Midbrain (tissue), 1 donor: ENCODE measurements at regions not wholly inside any gene's neighbourhood (a gene's known extent, or its start where the extent isn't known, plus 50 kb on each side); places are given as distances from the start of the nearest gene placed in this dataset.

ENCODE experiments used
- DNase-seq: peaks from one replicate; lab custom pipeline; 2025; lab: John Stamatoyannopoulos, UW

DNA sequence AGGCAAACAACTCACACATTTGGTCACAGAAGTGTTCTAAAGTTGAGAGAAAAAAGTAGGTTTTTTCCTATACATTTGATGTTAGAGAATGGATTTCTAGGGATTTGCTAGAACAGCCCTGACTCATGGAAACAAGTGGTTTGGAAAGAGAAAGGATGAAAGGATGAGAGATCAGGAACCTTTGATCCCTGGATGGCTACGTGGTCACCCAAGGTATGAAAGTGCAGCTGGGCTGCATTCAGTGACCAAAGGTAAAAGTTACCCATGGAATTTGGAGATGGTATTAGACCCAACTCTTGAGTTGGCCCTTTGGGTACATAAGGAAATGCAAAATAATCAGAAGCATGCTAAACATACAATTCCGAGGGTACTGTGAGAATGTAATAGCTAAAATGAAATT lies 61.3 kb upstream of the SPIN1 start:
- DNase-seq: no peak

DNA sequence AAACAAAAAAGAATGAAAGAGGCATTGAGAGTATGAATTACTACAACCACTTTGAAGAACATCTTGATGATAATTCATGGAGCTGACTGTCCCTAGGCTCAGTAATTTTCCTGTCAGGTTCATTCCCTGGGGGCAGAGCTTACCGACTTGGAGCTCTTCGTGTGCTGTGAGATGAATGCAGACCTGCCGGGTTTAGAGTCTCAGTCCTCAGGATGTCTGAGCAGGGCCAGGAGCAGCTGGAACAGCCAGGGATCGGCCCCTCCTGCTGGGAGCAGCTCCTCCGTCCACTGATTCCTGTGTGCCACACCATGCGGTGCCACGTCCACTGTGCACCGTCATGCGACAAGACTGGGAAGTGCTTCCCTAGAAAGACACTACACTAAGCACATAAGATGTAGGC lies 62.2 kb upstream of the SPIN1 start:
- DNase-seq: no peak

DNA sequence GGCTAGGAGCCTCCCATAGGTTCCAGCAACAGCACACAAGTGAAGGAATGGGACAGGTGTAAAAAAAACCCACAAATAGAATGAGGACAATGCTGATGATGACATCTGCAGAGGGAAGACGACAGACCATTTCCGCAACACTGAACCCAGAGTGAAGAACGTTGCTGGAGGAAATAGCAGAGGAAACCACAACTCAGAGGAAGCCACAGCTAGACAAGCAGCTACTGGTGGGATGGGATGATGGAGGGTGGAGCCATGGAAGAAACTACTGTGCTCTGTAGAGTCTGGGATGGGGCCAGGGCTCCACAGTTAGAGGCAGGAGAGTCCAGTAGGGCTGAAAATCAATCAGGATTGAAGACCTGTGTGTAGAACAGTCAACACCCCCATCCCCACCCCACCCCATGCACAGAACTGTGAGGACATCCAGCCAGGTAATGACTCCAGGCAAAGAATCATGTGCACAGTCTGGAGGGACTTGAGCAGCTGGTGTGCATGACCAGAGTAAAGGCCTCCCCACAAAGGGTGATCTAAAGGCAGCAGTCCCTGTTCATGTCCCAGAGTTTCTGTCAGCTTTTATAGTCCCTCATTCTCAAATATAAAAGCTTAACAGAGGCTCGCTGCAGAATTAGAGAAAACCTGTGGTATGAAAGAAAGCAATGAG lies 65.2 kb upstream of the SPIN1 start:
- no peak for DNase-seq

DNA sequence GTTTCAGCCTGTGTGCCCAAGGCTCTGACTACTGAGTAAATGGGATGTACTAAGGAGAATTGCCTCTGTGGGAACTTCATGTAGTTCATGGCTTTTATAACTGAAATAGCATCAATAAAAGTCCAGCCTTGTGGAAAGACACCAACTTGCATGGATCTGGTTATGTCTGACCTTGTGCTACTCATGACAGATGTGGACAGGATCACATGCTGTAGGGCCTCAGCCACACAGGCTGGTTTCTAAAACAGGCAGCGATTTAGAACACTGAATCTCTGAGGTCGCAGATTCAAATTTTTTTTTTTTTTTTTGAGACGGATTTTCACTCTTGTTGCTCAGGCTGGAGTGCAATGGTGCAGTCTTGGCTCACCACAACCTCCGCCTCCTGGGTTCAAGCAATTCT lies 66.5 kb upstream of the SPIN1 start:
- no peak for DNase-seq

DNA sequence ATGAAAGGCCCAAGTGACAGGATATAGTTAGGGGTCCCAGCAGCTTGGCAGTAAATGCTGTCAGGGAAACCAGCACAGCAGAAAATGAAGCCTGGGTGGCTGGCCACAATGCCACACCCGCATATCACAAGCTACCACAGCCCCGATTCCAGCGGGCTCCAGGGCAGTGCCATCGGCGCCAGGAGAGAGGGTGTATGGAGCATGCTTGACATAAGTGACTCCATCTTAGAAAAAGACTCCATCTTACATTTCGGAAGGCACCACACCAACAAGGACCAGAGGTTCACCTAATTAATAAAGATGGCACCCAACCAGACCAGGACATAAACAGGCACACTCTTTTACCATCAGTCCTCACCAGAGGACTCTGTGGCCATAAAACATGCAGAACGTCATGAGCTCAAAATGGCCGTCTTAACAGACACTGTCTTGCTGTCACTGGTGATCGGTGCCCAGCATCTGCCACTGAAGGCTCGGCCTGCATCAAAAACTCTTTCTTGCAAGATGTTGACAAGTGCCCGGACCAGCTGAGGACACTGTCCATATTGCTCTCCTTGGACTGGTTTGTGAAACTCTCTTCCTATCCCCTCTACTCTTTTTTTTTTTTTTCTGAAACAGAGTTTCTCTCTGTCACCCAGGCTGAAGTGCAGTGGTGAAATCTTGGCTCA lies 67.4 kb upstream of the SPIN1 start:
- DNase-seq: no peak

DNA sequence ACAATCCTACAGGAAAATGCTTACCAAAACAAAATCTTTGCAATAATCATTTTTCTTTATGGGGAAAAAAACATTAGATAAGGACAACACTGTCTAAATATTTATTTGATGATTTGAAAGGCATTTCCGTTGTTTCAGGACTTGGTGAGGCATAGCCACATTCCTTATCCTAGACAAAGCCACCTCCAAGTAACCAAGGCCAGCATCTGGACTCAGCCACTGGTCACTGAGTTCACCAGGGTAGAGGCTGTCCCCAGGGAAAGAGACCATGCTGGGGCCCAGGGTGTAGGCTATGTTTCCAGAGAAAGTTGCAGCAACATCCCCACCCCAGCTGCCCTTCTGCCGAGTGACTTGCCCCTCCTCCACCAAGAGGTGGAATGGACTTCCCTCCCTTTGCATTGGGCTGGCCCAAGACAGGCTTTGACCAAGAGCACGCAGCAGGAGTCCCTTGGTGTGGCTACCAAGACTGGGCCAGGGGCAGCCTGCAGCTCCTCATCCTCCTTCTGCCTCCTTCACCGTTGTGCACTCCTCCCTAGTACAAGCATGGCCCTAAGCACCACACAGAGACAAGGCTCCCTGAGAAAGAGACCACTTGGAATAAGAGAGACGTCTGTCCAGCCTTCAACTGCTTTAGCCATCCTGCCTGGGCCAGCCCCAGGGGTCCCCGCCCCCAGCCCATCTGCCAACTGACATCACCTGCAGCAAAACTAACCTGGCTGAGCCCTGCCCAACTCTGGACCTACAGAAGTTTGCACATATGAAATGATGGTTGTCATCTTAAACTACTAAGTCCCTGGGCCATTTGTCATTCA lies 68.1 kb upstream of the SPIN1 start:
- DNase-seq: no peak

DNA sequence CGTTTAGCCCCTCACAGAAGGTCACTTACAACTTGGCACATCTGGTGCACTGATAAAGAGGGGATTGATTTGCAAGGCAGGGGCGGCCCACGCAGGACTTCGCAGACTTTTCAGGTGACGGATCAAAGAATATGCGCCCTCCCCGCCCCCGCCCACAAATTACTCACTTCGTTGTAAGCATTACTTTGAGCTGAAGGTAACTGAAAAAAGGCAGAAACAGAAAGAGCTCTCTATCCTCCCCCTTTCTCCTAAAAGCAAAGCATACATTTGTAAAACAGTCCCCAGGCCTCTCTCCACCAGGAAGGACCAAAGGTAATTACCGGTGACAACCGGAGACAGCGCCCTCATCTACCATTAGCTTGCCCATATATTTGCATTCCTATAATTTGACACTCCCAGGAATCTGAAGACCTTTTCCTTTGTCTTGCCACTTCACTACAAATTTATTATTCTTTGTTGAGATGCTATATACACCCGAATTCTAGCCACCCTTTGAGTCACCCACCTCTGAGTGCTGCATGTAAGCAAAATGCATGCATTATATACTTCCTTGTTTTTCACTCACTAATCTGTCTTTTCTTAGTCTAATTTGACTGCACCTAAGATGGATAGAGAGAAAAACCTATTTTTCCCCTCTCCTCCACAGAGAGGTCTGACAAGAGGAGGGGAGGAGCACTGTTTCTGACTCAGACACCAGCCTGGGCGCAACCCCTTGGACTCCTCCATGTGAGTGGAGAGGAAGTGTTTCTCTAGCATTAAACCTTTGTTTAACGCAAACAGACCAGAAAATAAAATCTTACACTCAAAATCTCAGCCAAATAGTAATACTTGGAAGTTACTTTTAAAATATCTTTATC lies 74.7 kb upstream of the SPIN1 start:
- DNase-seq: no peak

DNA sequence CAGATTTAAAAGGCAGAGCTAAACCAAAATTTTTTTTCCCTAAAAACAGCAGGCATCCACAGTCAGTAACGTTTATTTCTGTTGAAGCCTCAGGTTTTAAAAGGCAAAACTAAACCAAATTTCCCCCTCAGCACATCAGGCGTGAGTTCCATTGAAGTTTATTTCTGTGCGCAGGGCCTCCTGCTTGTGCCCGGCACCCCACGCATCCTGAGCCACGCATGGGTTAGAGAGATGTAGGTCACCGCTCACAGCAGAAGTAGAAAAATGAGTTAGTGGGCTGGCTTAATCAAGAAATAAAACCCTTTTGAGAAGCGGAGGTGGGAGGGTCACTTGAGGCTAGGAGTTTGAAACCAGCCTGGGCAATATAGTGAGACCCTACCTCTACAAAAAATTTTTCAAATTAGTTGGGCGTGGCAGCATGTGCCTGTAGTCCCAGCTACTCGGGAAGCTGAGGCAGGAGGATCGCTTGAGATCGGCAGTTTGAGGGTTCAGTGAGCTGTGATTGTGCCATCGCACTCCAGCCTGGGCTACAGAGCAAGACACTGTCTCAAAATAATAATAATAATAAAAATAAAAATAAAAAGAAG lies 75.6 kb upstream of the SPIN1 start:
- DNase-seq: no peak

DNA sequence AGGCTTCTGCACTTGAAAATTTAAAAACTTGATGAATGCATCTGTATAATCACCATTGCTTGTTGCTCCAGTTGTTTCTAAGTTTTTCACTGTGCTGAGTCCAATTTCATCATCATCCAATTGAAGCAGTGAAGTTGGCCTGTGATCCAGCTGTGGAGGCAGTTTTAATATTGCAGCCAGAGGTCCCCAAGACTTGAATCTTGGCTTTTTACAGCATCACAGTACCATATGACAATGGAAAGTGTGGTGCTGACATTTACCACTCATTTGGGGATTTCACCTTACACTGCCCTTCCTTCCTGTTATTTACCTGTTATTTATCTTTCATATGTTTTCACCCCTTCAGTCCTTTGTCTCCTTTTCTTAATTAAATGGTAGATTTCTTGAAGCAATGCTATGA lies 76.2 kb upstream of the SPIN1 start:
- no peak for DNase-seq

DNA sequence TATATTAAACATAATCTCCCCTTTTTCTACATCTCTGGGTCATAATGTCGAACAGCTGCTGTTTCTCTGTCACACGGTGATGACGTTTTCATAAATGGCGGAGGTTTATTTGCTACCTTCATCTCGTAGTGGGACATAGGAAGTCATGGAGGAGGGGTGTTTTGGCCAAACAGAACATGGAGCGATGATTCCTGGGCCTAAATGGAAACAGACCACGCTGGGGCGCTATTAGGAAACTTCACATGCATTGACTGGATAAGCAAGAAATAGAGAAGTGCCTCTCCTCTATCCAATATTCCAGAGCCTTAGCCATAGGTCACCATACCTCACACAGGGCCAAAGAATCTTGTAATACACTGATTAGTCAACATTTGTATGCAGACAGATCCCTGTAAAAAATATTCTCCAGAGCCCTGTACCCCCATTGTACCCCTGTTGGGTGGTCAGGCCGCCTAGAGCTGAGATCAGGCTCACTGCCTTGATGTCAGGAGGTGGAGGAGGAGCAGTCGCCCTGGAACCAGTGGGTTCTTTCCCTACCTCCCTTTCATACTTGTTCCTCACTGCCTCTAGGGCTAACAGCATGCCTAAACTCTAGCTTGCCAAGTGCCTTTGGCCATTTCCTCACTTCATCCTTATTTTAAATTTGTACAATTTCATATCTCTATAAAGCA lies 77.8 kb upstream of the SPIN1 start:
- DNase-seq: no peak

DNA sequence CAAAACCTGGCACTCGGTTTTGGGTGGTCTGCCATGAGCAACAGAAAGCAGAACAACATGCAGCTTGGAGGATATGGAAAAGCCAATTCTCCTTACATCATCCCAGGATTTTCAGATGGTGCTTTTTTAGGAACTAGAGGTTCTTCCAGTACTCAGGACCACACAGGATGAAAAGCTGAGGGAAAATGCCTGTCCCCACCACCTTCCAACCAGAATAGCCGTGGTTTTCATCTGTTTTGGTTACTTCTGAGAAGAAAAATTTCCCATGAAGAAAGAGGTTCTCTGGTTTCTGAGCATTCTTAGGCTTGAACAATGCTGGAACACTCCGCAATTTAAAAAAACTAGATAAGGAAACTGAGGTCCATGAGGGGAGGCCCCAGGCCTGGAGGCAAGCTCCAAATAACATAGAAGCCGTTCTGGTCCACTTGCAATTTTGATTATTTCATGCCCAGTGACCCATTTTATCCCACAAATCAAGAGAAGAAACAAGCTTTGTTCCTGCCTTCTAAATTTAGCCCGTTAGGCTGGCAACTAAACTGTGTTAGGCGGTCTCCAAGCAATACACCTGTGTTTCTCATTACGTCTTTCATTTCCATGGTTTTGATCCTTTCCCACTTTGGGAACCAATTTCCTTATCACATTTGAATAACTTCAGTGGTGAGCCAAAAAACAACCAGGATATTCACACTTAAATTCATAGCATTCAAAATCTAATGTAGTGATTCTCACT lies 79.2 kb upstream of the SPIN1 start:
- DNase-seq: no peak

DNA sequence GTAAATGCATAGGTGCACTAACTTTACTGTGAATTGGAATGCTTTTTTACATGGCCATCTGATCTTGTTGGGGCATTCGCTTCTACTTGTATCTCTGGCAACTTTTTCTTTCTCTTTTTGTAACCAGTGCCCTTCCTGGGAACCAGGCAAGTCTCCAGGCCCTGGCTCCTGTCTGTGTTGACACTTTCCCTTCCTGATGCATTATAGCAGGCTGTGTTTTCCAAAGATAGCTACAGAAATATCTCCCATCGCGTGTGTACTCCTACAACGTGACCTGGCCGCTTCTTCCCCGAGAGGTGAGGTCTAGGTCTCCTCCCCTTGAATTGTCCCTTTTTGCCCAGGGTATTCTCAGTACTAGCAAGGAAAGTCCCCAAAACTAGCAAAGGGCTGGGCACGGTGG lies 81.1 kb upstream of the SPIN1 start:
- DNase-seq: no peak

DNA sequence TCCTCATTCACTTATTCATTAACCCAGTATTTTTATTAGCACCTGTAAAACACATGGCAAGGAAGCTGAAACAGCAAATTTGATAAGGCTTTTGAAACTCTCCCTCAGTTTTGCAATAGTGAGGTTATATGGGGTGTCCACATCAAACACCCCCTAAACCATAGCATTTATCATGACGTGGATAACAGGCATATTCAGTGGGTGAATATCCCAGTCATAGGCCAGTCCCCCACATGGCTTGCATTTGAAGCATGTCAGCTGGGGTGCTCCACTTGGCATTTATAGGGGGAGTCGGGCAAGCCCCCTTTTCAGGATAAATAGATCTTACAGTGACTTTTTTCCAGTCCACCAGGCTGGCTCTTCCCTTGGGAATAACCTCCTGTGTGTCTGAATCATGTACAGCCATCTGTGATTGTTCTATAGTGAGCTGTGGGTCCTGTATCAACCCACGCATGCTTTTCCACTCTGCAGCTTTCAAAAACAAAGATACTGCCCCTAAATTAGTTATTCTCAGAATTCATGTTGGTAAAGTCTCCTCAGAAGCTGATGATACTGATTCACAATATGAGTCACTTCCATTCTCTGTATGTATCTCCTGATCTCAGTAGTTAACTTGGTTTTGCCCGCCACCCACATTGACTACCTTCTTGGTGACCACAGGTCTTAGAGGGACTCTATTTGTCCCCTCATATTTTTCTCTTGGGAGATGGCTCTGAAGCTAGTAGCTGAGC lies 84.4 kb upstream of the SPIN1 start:
- no peak for DNase-seq

DNA sequence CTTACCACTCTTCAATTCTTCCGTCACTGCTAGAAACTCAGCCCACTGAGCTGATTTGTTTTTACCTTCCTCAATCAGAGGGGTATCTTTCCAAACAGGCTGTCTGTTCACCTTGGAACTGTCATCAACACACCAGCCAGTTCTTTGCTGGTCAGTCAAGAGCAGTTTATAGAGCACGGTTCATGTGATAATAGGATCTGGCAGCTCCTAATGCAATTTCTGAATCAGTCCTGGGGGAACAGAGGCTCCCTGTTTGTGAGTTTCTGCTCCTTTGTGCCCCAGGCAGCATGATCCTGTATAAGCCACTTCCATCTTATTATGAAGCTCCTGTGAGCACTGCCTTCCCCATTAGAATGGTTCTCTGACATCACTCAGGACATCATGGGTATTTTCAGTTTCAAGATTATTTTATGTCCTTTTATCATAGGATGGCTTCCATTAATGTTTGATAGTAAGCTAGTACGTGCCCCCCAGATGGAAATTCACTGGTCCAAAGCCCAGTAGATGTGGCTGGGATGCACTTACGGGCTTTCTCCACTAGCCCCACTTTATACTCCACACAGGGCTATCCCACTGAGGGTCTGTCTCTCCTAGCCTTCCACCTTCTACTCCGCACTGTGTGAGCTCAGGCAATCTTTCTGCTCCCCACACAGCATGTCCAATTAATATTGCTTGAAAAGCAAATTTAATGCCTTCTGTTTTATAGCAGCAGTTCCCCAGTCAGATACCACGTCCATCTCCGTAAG lies 85.5 kb upstream of the SPIN1 start:
- DNase-seq: no peak

DNA sequence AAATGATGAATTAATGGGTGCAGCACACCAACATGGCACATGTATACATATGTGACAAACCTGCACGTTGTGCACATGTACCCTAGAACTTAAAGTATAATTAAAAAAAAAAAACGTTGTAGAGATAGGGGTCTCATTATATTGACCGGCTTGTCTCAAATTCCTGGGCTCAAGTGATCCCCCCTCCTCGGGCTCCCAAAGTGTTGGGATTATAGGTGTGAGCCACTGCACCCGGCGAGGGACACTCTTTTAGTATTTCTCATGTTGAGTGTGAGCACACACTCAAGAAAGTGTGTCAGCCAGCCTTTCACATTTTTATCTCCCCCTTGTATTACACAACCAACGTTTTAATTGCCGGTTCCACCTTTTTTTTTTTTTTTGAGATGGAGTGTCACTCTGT lies 87.7 kb upstream of the SPIN1 start:
- no peak for DNase-seq

DNA sequence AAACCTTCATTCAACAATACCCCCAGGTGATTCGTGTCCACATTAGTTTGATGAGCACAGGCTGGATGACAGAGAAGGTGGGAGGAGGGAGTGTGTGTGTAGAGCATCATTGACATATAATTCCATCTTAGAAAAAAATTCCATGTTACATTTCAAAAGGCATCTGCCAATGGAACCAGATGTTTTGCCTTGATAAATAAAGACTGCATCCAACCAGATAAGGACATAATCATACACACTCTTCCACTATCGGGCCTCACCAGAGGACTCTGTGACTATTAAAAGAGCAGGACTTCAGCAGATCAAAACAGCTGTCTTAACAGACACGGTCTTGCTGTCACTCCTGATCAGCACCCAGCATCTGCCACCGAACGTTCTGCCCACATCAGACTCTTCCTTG lies 96.4 kb upstream of the SPIN1 start:
- DNase-seq: no peak

DNA sequence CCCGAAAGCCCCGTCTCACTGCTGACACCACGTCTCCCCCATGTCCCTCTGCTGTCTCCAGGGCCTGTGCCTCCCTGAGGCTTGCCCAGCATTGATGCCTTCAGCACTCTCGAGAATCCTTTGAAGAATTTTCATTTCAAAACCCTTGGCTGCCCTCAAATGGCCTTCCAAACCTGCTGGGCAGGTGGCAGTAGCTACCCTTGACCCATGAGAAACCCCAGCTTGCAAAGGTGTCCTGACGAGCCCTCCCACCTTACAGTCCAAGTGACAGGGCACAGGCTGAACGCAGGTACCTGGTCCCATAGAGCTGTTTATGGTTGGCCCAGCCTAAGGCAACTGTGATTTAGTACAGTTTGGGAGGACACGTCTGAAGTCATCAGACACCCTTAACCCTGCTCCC lies 97.2 kb upstream of the SPIN1 start:
- DNase-seq: no peak

DNA sequence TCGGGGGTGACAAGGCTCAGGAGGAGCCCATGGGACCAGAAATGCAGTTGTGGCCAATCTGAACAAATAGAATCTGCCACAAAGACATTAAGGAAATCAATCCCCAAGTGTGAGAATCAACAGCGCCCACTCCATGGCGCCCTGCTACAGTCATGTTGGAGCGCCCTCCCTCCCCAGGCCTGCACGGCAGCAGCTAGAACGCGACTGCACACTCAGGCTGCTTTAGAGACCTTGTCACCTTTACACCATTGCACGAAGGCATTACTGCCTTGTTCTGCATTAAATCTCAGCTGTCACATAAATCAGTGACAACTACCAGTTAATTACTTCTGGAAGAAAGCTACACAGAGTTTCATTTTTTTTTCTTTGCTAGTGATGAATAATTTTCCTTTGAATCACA lies 98.7 kb upstream of the SPIN1 start:
- no peak for DNase-seq

DNA sequence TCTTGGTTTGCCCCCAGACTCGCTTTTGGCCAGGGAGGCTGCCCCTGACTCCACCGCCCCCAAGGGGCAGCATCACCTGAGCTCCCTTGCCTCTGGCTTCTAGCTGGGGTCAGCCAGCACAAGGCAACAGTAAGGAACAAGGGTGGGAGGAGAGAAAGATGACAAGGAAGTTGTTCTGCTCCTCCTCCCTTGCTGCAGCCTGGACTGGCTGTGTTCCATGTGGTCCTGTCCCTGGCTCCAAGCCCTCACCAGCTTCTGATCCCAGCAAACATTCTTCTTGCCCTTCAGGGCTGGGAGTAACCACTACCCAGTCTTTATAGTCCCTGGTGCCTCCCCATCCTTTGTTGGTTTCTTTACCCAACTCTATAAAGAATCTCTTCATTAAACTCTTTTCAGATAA lies 100.3 kb upstream of the SPIN1 start:
- no peak for DNase-seq
